Keratinocyte (primary cell): ENCODE measurements at regions not wholly inside any gene's neighbourhood (a gene's known extent, or its start where the extent isn't known, plus 50 kb on each side); places are given as distances from the start of the nearest gene placed in this dataset.

Experiments used
- CTCF ChIP-seq, 3 experiments: IDR thresholded peaks in 1 of 3; conservative IDR thresholded peaks in 1 of 3; optimal IDR thresholded peaks in 1 of 3; 2 replicates in 2 of 3; 3 replicates in 1 of 3; pipeline versions ENCODE3 to v1.5.1; 2011; ENCODE audit warnings: low read length in 3 of 3, mild to moderate bottlenecking in 3 of 3, moderate library complexity in 2 of 3, control low read depth in 1 of 3, inconsistent platforms in 1 of 3; ENCODE audit not compliant: insufficient read depth in 2 of 3; ENCODE audit errors: extremely low read depth in 1 of 3
- EZH2 ChIP-seq: IDR thresholded peaks from one replicate; pipeline ENCODE4 v1.6.1; 2012; ENCODE audit warnings: inconsistent platforms, mild to moderate bottlenecking, low read length, moderate library complexity

- TF ChIP-seq EZH2 (no peak), CTCF (optimal IDR thresholded peaks at IDR 0.05 in 1 of 3, IDR thresholded peaks at IDR 0.05 in 1 of 3, conservative IDR thresholded peaks at IDR 0.05 in 1 of 3; ENCODE audit: extremely low read depth in 1 of 3, insufficient read depth in 2 of 3, low read length in 3 of 3) (no peak)
Measured at GRCh38 chr1:194816859-194817258, 1630.4 kb upstream of the B3GALT2 start.
